ENCODE measurements at regions not wholly inside any gene's neighbourhood (a gene's known extent, or its start where the extent isn't known, plus 50 kb on each side); places are given as distances from the start of the nearest gene placed in this dataset.
"Not testable (repeated sequence)": the region's sequence is repeated elsewhere in the genome, so short reads cannot be mapped to it uniquely, and the experiment has no call there.

DNA sequence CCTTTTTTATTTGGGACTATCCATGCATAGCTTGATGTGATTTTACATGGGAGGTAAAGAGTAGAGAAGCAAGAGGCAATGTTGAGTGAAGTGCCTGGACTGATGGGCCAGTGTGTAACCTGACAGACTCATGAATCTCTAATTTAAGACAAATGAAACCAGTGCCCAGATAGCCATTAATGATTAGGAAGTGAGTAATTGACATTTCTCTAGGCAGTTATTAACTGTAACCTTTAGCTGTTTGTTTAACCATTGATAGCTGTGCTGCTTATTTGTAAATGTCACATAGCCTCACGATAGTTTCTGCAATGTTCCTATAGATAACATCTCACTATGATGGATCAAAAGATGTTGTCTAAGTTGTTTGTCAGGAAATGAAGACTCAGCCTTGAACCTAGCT is 1047.5 kb upstream of the SPRY2 start:
- no peak for DNase-seq (ENCODE audit: low read depth)
- no peak overlapping the region for H3K4me3 ChIP-seq (ENCODE audit: low read depth, low read length)

- H3K4me3 ChIP-seq (ENCODE audit: low read depth, low read length): no peak overlapping the region
- no peak for DNase-seq (ENCODE audit: low read depth)
Observed at GRCh38 chr13:81383444-81383843, 1042.5 kb upstream of the SPRY2 start.

- no peak overlapping the region for H3K4me3 ChIP-seq (ENCODE audit: low read depth, low read length)
- no peak for DNase-seq (ENCODE audit: low read depth)
Observed at GRCh38 chr13:81382246-81382645, 1041.3 kb upstream of the SPRY2 start.

DNA sequence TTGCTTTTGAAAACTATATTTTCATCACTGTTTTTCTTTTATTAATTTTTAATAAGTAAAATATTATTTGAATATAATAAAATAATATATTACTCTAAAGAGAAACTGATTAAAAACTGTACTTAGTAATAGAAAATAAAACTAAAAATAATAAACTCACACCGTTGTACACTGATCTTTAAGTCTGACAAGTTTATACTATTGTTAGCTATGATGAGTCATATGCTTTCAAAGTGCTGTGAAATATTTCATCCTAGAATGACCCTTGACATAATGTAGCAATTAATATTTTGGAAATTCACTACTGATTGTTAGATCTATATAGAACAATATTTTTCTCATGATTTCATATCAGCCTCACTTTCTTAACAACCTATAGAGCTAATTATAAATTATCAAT is 1040.6 kb upstream of the SPRY2 start:
- DNase-seq (ENCODE audit: low read depth): no peak
- H3K4me3 ChIP-seq (ENCODE audit: low read depth, low read length): no peak overlapping the region

GRCh38 chr13:81379183-81379582 is 1038.3 kb upstream of the SPRY2 start:
- DNase-seq (ENCODE audit: low read depth): no peak
- no peak overlapping the region for H3K4me3 ChIP-seq (ENCODE audit: low read depth, low read length)

DNA sequence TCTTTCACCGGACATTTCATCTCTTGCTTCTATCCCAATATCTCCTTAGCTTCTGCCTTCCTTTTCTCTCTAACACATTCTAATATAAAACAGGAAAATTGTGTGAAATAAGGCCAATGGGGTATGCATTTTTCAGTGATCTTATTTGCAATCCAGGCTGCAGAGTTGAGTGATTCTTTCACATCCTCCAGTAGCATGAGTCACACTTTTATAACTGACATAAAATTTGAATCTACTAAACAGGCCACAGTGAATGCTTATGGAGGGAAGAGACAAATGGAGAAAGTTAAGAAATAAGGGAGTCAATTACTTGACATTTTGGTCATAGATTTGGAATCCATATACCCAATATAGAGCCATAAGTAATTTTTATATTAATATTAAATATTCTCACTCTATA is 1037.0 kb upstream of the SPRY2 start:
- no peak for DNase-seq (ENCODE audit: low read depth)
- H3K4me3 ChIP-seq (ENCODE audit: low read depth, low read length): no peak overlapping the region

GRCh38 chr13:81375709-81376108 is 1034.8 kb upstream of the SPRY2 start:
- DNase-seq (ENCODE audit: low read depth): no peak
- no peak overlapping the region for H3K4me3 ChIP-seq (ENCODE audit: low read depth, low read length)

DNA sequence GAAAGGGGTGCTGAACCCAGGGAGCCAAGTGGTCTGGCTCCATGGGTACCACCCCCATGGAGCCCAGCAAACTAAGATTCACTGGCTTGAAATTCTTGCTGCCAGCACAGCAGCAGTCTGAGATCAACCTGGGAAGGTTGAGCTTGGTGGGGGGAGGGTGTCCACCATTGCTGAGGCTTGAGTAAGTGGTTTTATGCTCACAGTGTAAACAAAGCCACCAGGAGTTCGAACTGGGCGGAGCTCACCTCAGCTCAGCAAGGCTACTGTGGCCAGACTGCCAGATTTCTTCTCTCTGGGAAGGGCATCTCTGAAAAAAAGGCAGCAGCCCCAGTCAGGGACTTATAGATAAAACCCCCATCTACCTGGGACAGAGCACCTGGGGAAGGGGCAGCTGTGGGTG is 1021.8 kb upstream of the SPRY2 start:
- not testable (repeated sequence) for DNase-seq (ENCODE audit: low read depth); H3K4me3 ChIP-seq (ENCODE audit: low read depth, low read length)

DNA sequence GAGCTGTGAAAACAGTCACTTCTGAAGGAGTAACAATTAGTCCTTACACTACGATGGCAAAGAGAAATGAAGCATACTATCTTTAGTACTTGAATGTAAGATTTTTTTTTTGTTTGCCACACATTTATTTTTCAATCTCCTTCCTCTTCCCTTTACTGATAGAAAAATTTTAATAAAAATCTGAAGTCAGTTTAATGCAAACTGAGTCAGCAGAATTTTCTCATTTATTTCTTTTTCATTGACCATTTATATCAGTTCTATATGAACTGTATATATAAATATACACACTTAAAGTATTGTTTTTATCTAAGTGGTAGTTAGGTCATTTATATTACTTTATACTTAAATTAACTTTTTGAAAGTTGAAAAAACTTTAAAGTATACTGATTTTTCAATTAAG is 1009.1 kb upstream of the SPRY2 start:
- no peak overlapping the region for H3K4me3 ChIP-seq (ENCODE audit: low read depth, low read length)
- DNase-seq (ENCODE audit: low read depth): no peak

DNA sequence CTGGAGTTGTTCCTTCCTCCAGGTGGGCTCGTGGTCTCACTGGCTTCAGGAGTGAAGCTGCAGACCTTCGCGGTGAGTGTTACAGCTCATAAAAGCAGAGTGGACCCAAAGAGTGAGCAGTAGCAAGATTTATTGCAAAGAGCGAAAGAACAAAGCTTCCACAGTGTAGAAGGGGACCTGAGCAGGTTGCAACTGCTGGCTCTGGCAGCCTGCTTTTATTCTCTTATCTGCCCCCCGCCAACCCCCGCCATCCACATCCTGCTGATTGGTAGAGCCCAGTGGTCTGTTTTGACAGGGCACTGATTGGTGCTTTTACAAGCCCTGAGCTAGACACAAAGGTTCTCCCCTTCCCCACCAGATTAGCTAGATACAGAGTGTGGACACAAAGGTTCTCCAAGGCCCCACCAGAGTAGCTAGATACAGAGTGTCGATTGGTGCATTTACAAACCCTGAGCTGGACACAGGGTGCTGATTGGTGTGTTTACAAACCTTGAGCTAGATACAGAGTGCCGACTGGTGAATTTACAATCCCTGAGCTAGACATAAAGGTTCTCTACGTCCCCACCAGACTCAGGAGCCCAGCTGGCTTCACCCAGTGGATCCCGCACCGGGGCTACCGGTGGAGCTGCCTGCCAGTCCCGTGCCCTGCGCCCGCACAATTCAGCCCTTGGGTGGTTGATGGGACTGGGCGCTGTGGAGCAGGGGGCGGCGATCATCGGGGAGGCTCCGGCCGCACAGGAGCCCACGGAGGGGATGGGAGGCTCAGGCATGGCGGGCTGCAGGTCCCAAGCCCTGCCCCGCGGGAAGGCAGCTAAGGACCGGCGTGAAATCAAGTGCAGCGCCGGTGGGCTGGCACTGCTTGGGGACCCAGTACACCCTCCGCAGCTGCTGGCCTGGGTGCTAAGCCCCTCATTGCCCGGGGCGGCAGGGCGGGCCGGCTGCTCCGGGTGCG is 999.5 kb upstream of the SPRY2 start:
- not testable (repeated sequence) for H3K4me3 ChIP-seq (ENCODE audit: low read depth, low read length); DNase-seq (ENCODE audit: low read depth)

GRCh38 chr13:81339666-81340065 is 998.7 kb upstream of the SPRY2 start:
- H3K4me3 ChIP-seq (ENCODE audit: low read depth, low read length); DNase-seq (ENCODE audit: low read depth): not testable (repeated sequence)

DNA sequence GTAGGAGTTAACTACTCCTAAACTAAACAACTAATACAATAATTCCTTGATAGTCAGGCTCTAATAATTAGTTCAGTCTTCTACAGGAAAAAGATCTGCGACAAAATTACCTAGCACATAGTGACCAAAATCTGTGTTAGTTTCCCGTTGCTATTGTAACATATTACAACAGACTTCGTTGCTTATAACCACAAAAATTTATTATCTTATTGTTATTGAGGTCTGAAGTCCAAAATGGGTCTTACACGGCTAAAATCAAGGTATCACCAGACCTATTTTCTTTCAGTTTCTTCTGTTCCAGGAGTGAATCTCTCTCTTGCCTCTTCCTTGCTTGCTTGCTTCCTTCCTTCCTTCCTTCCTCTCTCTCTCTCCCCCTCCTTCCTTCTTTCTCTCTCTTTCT is 993.6 kb upstream of the SPRY2 start:
- H3K4me3 ChIP-seq (ENCODE audit: low read depth, low read length): no peak overlapping the region
- DNase-seq (ENCODE audit: low read depth): no peak

- no peak overlapping the region for H3K4me3 ChIP-seq (ENCODE audit: low read depth, low read length)
- DNase-seq (ENCODE audit: low read depth): no peak
Observed at GRCh38 chr13:81326913-81327312, 986.0 kb upstream of the SPRY2 start.

GRCh38 chr13:81320516-81320915 is 979.6 kb upstream of the SPRY2 start:
- no peak for DNase-seq (ENCODE audit: low read depth)
- H3K4me3 ChIP-seq (ENCODE audit: low read depth, low read length): no peak overlapping the region

DNA sequence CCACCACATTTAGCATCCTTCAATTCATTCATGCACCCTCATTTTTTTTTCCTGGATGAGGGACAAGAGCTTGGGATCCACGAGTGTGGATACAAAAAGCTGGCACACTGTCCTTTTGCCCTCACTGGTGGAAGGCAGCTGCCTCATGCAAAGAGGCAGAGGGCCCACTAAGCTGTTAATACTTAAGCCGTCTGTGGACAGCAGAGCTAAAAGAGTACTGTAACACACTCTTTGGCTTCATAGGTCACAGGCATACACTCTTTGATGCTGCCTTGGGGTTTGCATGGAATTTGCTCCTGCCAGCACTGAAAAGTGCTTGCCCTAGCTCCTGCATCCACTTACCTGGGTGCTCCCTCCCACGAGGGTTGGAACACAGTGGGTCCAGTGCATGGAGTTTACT is 978.4 kb upstream of the SPRY2 start:
- no peak for DNase-seq (ENCODE audit: low read depth)
- no peak overlapping the region for H3K4me3 ChIP-seq (ENCODE audit: low read depth, low read length)

- DNase-seq (ENCODE audit: low read depth): no peak
- H3K4me3 ChIP-seq (ENCODE audit: low read depth, low read length): no peak overlapping the region
Observed at GRCh38 chr13:81318231-81319019, 977.5 kb upstream of the SPRY2 start.

DNA sequence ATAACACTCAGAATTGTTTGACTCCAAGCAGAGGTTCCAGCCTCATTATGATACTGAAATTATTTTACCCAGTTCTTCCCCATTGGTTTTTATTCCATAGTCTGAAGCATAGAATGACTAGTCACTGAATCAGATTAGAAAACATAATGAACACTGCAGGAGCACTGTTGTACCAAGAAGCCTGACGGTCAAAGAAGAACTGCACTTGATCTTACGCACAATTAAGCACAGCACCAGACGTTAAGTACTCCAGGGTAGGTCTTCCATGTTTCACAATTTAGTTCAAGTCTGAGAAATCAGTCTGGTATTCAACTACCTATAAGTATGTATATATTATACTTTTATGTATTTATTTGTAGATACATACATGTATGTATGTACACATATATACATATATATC is 973.5 kb upstream of the SPRY2 start:
- DNase-seq (ENCODE audit: low read depth): no peak
- no peak overlapping the region for H3K4me3 ChIP-seq (ENCODE audit: low read depth, low read length)

DNA sequence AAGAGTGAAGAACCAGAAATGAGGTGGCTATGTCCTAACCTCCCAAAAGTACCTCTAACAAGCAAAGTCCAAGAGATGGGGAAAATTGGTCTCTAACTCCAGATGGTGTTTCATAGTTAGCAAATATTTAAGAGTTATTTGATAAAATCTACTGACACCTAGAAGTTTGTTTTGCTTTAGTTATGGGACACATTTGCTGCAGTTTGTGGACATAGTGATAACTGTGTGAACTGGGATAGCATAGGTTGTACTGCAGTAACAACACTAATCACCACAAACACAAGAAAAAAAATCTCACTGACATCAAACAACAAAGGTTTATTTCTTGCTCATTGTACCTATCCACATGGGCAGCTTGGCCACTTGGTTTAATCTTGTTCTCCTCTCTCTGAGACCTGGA is 965.0 kb upstream of the SPRY2 start:
- DNase-seq (ENCODE audit: low read depth): no peak
- no peak overlapping the region for H3K4me3 ChIP-seq (ENCODE audit: low read depth, low read length)

DNA sequence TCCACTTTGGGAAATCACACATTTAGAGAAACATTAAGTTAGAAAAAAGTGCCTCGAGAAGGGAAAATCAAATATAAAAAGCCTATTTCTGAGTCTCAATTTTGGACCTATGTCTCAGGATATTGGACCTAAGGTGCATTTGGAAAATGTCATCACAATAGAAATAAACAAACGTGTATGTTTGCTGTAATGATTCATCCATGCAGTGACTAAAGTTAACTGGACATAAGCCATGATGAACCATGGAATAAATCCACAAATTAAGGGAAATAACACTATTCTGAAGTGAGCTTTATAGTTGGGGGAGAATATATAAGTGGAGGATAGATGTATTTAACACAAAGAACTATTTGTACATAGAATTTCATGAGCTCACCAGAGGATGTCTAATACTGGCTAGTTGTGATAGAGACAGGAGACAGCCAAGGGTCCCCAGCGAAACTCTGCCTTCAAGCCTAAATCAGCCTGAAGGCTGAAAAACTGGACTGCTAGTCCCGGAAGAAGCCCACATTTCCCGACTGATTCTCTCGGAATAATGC is 963.3 kb upstream of the SPRY2 start:
- no peak for DNase-seq (ENCODE audit: low read depth)
- no peak overlapping the region for H3K4me3 ChIP-seq (ENCODE audit: low read depth, low read length)

DNA sequence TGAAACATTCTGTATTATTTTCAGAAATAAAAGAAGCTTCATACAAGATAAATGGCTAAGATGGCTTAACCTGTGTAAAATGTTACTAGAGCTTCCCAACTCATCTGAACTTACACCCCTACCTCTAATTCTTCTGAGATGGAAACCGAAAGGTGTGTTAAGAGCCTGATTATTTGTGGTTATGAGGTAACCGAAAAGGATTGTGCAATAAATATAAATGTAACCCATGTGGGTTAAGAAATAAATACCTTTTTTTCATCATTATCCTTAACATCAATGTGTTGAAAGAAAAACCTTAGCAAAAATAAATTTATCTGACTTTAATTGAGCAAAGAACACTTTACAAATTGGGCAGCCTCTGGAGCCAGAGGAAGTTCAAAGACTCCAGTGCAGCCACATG is 961.8 kb upstream of the SPRY2 start:
- H3K4me3 ChIP-seq (ENCODE audit: low read depth, low read length): no peak overlapping the region
- DNase-seq (ENCODE audit: low read depth): no peak
